Activated gamma-delta T cell treated with Interleukin-2 at 50 U/mL for 16 hours (primary cell): ENCODE measurements at regions not wholly inside any gene's neighbourhood (a gene's known extent, or its start where the extent isn't known, plus 50 kb on each side); places are given as distances from the start of the nearest gene placed in this dataset.

ENCODE experiments used
- DNase-seq: peaks from one replicate; pipeline ENCODE4 v3.0.0-alpha.2; 2020

- no peak for DNase-seq
Observed at GRCh38 chr5:52419357-52419756, 368.4 kb upstream of the ITGA1 start.

GRCh38 chr5:52427615-52428014 lies 360.1 kb upstream of the ITGA1 start:
- no peak for DNase-seq

- no peak for DNase-seq
Observed at GRCh38 chr5:52428977-52429489, 358.7 kb upstream of the ITGA1 start.

GRCh38 chr5:52441768-52442167 lies 345.9 kb upstream of the ITGA1 start:
- DNase-seq: no peak

- DNase-seq: no peak
Observed at GRCh38 chr5:52443187-52443586, 344.5 kb upstream of the ITGA1 start.

- DNase-seq: no peak
Observed at GRCh38 chr5:52448111-52448510, 339.6 kb upstream of the ITGA1 start.

- no peak for DNase-seq
Observed at GRCh38 chr5:52449516-52449915, 338.2 kb upstream of the ITGA1 start.

- DNase-seq: no peak
Observed at GRCh38 chr5:52452098-52452497, 335.6 kb upstream of the ITGA1 start.

- no peak for DNase-seq
Observed at GRCh38 chr5:52453176-52453575, 334.5 kb upstream of the ITGA1 start.

GRCh38 chr5:52455920-52456319 lies 331.8 kb upstream of the ITGA1 start:
- DNase-seq: no peak

- DNase-seq: no peak
Observed at GRCh38 chr5:52457810-52458209, 329.9 kb upstream of the ITGA1 start.

GRCh38 chr5:52466113-52466512 lies 321.6 kb upstream of the ITGA1 start:
- no peak for DNase-seq

GRCh38 chr5:52466749-52467520 lies 320.8 kb upstream of the ITGA1 start:
- DNase-seq: no peak

GRCh38 chr5:52468976-52469375 lies 318.7 kb upstream of the ITGA1 start:
- no peak for DNase-seq

- no peak for DNase-seq
Observed at GRCh38 chr5:52469420-52469819, 318.3 kb upstream of the ITGA1 start.

GRCh38 chr5:52469835-52470234 lies 317.9 kb upstream of the ITGA1 start:
- no peak for DNase-seq

GRCh38 chr5:52476346-52476745 lies 311.4 kb upstream of the ITGA1 start:
- no peak for DNase-seq

GRCh38 chr5:52481201-52481600 lies 306.5 kb upstream of the ITGA1 start:
- no peak for DNase-seq

GRCh38 chr5:52481851-52482250 lies 305.9 kb upstream of the ITGA1 start:
- DNase-seq: no peak

- DNase-seq: no peak
Observed at GRCh38 chr5:52491071-52491787, 296.5 kb upstream of the ITGA1 start.

GRCh38 chr5:52491818-52492217 lies 295.9 kb upstream of the ITGA1 start:
- DNase-seq: no peak

- DNase-seq: no peak
Observed at GRCh38 chr5:52497133-52497693, 290.5 kb upstream of the ITGA1 start.

- no peak for DNase-seq
Observed at GRCh38 chr5:52498607-52499006, 289.1 kb upstream of the ITGA1 start.

- DNase-seq: no peak
Observed at GRCh38 chr5:52502460-52502999, 285.2 kb upstream of the ITGA1 start.
